IMR-90 (cell line): ENCODE measurements at regions not wholly inside any gene's neighbourhood (a gene's known extent, or its start where the extent isn't known, plus 50 kb on each side); places are given as distances from the start of the nearest gene placed in this dataset.

ENCODE experiments used
- BHLHE40 ChIP-seq: fragments of 150-350 bp; IDR thresholded peaks from 2 replicates; pipeline ENCODE4 v1.6.1; 2016; ENCODE audit warnings: mild to moderate bottlenecking, low read depth, low read length
- MAFK ChIP-seq: IDR thresholded peaks from 2 replicates; pipeline ENCODE4 v1.6.1; 2012; ENCODE audit warnings: low read depth, low read length, improper control_type of control experiment
- MAZ ChIP-seq: IDR thresholded peaks from 2 replicates; pipeline ENCODE4 v1.6.1; 2012; ENCODE audit warnings: low read depth, mild to moderate bottlenecking, low read length, improper control_type of control experiment, moderate library complexity, borderline replicate concordance
- POLR2A ChIP-seq: IDR thresholded peaks from 2 replicates; pipeline ENCODE4 v1.6.1; 2012; ENCODE audit warnings: mild to moderate bottlenecking, low read depth, low read length
- RAD21 ChIP-seq: IDR thresholded peaks from 2 replicates; pipeline ENCODE4 v1.6.1; 2012; ENCODE audit warnings: low read length, improper control_type of control experiment
- TF ChIP-seq, protein P1 (sequence below): conservative IDR thresholded peaks from 2 replicates; pipeline ENCODE4 v1.5.1; 2012; ENCODE audit warnings: mild to moderate bottlenecking, low read depth, low read length, improper control_type of control experiment
- TF ChIP-seq, protein P2 (sequence below): fragments of 150-350 bp; IDR thresholded peaks from 2 replicates; pipeline ENCODE4 v1.6.1; 2016; ENCODE audit warnings: low read depth, mild to moderate bottlenecking, low read length, moderate library complexity, borderline replicate concordance

GRCh38 chr20:48132834-48133233, 347.6 kb upstream of the SULF2 start:
- TF ChIP-seq, protein P1, sequence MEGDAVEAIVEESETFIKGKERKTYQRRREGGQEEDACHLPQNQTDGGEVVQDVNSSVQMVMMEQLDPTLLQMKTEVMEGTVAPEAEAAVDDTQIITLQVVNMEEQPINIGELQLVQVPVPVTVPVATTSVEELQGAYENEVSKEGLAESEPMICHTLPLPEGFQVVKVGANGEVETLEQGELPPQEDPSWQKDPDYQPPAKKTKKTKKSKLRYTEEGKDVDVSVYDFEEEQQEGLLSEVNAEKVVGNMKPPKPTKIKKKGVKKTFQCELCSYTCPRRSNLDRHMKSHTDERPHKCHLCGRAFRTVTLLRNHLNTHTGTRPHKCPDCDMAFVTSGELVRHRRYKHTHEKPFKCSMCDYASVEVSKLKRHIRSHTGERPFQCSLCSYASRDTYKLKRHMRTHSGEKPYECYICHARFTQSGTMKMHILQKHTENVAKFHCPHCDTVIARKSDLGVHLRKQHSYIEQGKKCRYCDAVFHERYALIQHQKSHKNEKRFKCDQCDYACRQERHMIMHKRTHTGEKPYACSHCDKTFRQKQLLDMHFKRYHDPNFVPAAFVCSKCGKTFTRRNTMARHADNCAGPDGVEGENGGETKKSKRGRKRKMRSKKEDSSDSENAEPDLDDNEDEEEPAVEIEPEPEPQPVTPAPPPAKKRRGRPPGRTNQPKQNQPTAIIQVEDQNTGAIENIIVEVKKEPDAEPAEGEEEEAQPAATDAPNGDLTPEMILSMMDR, result no peak
- no peak for TF ChIP-seq BHLHE40
- no peak for TF ChIP-seq MAFK
- TF ChIP-seq POLR2A, result no peak
- TF ChIP-seq, protein P2, sequence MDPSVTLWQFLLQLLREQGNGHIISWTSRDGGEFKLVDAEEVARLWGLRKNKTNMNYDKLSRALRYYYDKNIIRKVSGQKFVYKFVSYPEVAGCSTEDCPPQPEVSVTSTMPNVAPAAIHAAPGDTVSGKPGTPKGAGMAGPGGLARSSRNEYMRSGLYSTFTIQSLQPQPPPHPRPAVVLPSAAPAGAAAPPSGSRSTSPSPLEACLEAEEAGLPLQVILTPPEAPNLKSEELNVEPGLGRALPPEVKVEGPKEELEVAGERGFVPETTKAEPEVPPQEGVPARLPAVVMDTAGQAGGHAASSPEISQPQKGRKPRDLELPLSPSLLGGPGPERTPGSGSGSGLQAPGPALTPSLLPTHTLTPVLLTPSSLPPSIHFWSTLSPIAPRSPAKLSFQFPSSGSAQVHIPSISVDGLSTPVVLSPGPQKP, result no peak
- TF ChIP-seq RAD21, result no peak
- no peak for TF ChIP-seq MAZ
